HG03045 (cell line): ENCODE measurements at regions not wholly inside any gene's neighbourhood (a gene's known extent, or its start where the extent isn't known, plus 50 kb on each side); places are given as distances from the start of the nearest gene placed in this dataset.

Source experiments
- ATAC-seq: cut with Tn5 transposase; IDR thresholded peaks from one replicate; pipeline ENCODE4 v1.9.1; 2021; ENCODE audit warnings: mild to moderate bottlenecking, moderate library complexity; ENCODE audit not compliant: unreplicated experiment

DNA sequence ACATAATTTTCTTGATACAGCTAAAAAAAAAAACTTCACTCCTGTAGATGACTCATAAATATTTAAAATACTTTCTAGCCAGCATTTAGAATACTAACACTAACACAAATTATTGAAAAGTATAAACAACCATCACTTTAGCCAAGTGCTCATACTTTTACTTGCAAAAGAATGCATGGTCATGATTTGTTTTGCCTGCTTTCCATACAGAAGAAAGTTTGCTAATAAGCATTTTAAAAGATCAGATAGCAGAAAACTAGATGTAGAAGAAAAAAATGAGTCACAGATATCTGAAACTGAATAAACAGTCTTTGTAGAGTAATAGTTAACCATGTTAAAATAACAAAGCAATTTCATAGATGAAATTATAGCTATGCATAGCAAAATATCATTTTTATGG, 2280.4 kb upstream of the PCDH20 start:
- no peak for ATAC-seq

DNA sequence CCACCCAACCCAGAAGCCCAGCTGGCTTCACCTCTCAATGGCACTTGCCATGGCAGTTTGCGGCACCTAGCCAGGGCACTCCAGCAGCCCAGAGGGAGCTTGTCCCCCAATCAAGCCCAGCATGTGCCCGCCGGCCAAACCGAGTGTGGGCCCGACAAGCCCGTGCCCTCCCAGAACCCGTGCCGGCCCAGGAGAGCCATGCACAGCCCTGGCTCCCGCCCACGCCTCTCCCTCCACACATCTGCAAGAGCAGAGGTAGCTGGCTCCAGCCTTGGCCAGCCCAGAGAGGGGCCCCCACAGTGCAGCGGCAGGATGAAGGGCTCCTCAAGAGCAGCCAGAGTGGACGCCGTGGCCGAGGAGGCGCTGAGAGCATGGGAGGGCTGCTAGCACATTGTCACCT, 2278.0 kb upstream of the PCDH20 start:
- no peak for ATAC-seq

DNA sequence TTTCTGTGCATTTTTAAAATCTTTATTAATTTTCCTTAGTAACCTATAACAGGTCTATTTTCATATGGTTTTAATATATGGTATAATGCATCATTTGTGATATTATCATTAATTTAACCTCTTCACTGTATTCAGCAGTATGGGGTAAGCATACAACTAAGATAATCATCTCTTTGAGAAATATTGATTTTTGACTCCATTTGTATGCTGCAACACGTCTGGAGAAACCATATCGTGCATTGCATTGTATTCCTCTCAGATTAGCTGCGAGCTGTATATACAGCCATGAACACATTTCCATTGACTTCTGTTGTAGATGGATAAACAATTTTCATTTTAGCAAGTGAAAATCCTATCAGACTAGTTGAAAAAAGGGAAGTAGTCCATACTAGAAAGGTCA, 2275.8 kb upstream of the PCDH20 start:
- ATAC-seq, result no peak

DNA sequence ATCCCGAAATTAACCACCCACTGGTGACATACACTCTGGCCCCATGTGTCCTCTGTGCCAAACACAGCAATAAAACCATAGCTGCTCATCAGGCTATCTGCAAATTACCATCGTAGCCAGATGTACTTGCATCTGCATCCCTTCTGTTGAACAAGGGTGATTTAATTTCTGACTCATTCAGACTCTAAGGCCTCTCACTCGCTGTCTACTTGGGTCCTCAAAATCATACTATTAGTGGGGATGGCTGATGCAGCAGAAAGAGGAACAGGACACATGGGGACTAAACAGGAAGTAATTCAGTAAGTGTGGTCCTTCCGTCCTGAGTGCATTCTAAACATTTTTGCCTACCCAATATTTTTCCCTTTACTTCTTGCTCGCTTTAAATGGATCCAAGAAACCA, 2275.0 kb upstream of the PCDH20 start:
- no peak for ATAC-seq

DNA sequence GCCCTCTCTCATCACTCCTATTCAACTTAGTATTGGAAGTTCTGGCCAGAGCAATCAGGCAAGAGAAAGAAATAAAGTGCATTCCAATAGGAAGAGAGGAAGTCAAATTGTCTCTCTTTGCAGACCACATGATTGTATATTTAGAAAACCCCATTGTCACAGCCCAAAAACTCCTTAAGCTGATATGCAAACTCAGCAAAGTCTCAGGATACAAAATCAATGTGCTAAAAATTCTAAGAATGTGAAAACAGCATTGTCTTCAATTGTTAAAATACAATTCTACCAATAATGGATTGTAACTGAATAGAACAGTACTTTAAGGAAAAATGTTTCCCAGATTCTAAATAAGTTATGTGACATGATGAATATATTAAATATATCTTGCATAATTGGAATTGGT, 2269.2 kb upstream of the PCDH20 start:
- no peak for ATAC-seq

DNA sequence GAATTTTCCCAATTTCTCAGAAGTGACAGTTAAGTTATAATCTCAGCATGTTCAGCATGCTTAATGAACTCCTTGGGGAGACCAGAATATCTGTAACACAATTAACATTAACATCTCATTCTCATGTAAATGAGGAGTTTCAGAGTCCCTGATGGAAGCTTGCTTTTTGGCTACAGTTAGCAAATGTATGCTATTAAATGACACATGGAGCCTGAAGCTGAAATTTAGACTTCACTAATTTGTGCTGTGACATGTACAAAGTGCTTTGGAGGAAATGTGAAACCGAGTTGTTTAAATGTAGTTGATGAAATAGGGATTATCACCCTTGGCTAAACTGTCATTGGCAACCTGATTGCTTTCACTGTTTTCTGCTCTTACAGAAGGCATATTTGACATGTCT, 2265.1 kb upstream of the PCDH20 start:
- no peak for ATAC-seq

DNA sequence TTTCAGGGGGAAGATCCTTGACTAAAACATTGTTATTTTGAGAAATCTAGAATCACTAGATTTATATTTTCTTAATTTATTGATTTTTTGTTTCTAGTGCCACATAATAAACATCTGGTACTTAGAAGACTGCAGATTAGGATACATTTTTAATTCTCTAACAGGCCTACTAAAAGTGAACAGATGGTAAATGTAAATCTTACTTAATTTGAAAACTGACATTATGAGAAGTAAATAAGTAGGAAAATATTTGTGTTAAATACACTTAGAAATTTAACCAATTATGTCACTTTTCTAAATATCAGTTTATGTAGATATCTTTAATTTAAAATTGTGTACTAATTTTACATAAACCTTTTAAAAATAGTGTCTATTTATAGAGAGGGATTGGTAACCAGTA, 2255.6 kb upstream of the PCDH20 start:
- no peak for ATAC-seq

DNA sequence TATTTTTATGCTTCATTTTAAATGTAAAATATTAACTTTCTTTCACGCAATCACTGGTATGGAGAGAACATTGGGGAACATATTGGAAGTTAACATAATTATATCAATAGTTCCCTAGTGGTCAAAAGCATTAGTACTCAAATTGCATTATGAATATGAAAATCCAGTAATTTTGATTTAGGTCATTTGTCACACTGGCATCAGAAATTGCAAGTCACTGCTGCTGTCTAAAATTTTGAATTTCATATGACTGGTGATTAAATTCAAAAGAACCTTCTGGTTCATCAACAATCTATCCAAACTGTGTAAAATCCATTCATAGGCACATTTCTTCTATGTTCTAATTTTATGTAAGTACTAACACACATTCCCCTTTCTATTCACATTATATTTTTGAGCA, 2235.7 kb upstream of the PCDH20 start:
- no peak for ATAC-seq

DNA sequence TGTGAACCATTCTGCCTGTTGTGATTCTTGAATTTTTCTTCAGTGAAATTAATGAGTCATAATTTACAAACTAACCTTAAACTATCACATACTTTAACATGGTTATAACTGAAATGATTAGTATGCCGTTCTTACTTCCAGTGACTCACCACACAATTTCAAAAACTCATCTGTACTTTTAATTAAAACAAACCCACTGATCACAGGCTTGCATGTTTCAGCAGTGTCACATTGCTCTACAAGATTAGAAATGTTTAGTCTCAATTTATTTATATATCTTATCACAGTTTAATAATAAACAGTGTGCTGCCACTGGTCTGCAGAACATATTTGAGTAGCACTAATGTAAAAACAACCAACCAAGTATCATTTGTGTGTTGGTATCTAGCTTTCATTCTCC, 2227.9 kb upstream of the PCDH20 start:
- no peak for ATAC-seq

DNA sequence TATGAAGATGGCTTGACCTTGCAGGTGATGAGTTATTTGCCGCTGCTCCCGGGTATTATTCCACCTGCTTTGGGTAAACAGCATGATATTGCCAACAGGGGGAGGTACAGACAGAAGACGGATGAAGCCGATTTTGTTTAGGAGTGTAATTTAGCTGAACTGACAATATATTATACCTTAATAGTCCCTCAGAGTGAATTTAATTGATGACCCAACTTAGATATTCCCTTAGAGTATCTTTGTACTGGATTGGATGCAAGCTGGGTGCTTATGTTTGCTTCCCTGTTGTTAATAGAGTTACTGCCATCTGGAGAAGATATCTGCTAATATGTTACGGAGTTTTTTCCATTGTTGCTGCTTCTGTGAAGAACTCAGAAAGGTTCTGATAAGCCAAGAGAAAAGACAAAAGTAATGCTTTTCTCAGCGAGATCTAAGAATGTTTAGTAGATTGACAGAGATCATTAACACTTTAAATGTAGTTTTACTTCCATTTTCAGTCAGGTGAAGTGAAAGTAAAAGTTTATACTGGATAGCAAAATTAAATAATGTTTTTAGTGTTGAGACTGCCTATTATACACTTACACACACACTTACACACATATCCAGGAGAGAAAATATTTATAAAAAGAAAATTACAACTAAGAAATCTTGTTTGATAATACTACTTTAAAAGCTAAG, 2220.8 kb upstream of the PCDH20 start:
- no peak for ATAC-seq

DNA sequence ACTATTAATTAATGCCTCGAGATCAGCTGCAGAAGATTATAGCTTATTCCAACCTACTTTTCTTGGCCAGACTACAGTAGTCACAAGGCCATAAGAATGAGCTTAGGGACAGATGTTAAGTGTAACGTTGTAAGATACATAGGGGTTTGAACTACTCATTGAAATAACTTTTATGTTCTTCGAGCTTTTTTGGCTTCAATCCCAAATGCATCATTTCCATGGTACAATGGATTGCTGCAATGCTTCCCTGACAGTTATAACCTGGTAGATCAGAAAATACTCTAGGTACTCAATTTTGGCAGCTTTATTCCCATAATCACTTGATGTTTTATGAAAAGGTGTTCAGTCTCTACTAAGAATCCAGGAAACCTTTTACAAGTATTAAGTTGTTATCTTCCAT, 2216.7 kb upstream of the PCDH20 start:
- no peak for ATAC-seq

DNA sequence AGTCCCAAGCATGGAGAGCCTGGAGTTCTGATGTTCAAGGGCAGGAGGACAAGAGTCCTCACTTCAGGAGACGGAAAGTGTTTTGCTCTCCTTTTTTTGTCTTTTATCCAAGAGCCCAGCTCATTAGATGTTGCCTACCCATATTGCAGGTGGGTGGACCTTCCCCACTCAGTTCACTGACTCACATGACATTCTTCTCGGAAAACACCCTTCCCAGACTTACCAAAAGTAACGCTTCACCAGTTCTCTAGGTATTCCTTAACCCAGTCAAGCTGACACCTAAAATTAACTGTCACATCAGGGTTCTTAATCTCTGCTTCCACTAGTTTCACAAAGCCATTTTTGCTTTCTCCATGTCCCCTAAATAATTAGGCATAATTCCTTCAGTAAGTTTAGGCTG, 2215.4 kb upstream of the PCDH20 start:
- no peak for ATAC-seq

DNA sequence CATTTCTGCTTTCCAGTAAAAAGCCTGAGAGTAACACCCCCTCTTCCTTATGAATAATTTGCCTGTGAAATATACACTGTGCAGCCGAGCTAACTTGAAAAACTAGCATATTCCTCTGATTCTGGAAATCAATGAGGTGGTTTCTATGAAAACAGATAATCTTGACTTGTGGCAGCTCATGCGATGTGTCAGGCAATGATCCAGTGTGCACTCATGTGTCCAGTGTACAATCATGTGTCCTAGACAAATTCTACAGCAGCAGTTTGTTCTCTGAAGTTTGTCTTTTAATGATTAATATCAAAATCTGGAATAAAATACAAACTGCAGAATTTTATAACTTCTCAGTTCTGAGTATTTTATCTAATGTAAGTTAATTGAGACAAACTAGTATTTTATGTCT, 2213.9 kb upstream of the PCDH20 start:
- no peak for ATAC-seq

DNA sequence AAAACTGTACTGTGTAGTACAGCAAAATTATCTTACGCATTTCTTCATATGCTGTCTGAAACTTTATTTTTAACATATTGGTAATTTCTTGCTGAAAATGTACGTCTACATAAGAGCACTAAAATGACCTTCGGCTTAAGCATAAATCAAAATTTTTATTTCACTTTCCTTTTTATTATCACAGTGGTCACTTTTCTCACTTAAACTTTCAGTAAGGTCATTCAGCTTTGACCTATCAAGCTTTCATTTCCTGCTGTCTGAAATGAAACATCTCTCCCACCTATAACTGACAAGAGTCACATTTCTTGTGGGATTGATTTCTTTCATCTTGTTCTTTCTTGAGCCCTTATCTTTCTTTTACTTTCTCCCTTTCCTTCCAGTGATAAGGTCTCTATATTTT, 2212.7 kb upstream of the PCDH20 start:
- ATAC-seq, result no peak

DNA sequence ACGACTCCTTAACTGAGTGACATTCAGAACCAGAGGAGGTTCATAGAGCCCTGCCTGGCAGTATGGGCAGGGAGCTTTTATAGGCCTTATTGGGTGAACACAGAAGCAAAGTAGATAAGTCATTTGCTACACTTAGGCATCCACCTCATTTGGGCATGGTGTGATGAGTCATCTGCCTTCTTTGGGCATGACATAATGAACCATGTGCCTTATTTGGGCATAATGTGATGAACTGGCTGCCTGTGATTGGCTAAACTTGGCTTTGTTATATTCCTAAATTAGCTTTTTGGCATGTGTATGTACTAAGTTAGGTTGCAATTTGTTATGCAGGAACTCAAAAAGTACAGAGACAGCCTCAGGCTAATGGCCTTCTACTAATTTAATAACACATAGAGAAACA, 2210.2 kb upstream of the PCDH20 start:
- ATAC-seq, result no peak

DNA sequence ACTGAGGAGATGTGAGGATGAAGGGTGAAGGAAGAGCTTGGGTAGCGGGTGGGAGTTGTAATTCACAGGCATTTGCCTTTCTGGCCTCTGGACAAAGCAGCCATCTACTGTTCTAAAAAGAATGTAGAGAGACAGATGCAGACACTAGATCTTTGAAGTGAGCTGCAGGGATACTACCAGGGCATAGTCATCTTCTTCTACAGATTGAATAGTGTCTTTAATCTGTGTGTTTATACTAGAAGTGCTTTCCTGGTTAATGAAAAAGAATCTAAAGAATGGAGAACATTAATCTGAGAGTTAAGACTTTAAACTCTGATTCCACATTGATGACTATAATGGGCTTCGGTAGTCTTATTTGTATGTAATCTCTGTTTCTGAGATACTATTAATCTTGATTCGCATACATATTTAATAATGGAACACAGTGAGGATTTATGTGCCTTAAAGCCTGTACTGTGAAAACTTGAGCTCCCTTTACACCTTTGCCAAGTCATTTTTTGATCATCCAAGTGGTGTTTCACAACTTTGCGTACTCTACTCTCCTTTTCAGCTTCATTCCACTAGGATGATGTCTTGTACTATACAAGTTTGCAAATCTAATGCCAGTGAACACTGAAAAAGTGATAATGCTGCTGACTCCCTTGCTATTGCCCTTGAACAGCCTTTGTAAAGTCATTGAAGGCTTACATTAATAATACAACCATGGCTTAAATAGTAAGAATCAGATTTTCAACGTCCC, 2199.4 kb upstream of the PCDH20 start:
- no peak for ATAC-seq

DNA sequence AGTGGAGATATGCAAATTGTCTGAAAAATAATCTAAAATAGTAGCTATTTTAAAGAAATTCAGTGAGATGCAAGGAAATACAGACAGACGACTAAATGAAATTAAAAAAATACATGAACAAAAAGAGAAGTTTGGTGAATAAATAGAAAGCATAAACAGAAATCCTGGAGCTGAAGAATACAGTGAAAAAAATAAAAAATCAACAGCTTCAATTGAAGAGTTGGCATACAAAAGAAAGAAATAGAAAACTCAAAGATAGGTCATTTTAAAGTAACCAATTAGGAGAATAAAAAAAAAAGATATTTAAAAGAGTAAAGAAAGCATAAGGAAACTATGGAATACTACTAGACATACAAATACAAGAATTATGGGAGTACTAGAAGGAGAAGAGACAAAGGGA, 2191.5 kb upstream of the PCDH20 start:
- ATAC-seq, result no peak

DNA sequence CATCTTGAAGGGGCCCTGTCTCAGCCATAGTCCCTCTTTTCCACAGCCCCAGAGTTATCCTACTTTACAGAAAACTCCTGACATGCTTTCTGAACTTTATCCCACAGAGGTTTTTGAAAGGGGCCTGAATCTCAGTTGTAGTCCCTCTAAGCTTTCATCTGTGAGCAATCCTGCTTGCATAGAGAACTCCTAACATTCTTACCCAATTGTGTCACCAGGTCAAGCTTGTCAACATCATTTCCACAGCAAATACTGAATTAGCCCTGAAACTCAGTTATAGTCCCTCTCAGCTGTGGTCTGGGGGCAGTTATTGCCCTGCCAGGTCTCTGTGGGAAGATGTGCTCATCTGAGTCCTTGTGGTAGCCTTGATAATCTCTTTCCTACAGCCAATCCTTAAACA, 2190.3 kb upstream of the PCDH20 start:
- no peak for ATAC-seq

DNA sequence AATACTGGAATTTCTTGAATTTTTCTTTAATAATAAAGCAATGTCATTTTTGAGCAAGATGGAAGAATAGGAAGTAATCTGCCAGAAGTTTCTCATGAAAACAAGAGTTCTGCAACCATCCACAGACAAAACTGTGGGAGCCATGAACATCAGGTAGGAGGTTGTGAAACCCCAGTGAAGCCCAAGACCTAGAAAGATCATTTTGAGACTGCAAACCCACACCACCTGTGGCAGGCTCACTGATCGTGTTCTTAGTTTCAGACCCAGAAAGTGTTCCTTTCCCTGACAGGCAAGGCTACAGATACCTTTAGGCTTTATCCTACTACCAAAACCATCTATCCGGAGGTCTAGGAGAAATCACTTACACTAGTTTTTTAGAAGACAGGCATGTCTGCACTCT, 2189.8 kb upstream of the PCDH20 start:
- no peak for ATAC-seq

DNA sequence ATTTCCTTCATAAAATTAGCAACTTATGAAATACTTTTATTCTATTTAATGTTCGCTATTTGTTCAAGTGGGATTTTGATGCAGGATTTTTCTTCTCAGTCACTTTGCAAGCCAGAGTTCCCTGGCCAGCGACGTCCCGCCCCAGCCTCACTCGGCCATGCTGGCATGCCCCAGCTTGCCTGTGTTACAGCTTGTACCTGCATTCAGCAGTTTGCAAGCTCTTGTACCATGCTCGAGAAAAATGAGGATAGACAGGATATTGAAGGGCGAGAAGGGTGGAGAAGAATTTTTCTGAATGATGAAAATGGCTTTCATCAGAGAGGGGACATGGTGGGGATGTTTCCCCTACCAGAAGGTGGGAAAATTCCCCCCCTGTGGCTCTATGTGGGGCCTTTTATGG, 2180.2 kb upstream of the PCDH20 start:
- ATAC-seq, result no peak

DNA sequence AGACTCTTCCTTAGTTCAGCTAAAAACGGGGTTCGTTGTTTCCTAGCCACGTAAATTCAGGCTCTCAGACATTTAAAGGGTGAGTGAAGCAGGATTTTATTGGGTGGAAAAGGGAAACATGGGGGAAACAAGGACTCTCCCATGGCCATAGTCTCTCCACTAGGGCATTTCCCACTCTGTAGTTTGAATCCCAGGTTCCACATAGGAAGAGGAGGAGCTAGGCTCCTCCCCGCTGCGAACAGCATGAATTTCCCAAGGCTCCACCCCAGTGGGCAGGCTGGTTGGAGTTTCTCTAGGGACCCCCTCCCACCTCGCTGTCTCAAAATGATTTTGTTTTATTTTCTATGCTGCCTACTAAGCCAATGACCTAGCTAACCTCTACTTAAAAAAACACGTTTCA, 2170.8 kb upstream of the PCDH20 start:
- ATAC-seq, result no peak

DNA sequence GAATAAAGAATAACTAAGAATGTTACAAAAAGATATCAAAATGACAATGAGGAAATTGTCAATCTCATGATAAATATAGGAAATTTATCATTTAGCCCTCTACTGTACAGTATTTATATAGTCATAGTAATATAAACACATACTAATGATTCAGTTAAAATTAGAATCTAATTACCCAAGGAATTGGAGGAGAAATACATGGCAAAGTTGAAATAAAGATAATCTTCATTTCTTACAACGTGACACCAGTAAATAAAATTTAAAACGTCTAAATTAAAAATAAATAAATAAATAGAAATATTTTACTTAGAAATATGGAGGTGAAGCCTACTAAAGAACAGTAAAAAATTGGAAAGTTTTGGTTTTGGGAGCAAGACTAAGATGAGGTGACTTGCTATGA, 2163.1 kb upstream of the PCDH20 start:
- no peak for ATAC-seq

DNA sequence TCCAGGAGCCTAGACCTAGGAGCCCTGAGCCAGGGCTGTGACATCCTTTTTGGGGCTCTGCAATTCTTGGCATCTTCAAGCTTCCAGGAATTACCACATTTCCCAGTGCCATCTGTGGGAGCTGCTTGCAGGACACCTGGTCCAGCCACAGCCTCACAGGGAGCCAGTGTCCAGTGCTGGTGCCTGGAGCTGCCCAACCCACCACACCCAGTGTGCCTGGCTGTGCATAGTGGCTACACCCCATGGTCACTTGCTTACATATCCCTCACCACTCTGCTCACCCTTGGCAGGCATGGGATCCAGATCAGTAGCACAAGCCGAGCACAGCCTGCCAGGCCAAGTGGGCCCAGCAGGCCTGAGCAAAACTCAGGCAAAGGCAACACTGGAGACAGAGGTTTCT, 2151.4 kb upstream of the PCDH20 start:
- no peak for ATAC-seq
